Activated CD4-positive, alpha-beta T cell treated with anti-CD3 and anti-CD28 coated beads, Interleukin-2, amount 10 ng/mL, durations not matched to agents 24 days and 14 days (primary cell): ENCODE measurements at regions not wholly inside any gene's neighbourhood (a gene's known extent, or its start where the extent isn't known, plus 50 kb on each side); places are given as distances from the start of the nearest gene placed in this dataset.
"Not testable (repeated sequence)": the region's sequence is repeated elsewhere in the genome, so short reads cannot be mapped to it uniquely, and the experiment has no call there.

Experiments used
- DNase-seq: peaks from one replicate; pipeline ENCODE4 v3.0.0; 2022
- H3K27ac Mint-ChIP-seq: one replicate; pipeline ENCODE4 v1.8.0; 2022; ENCODE audit warnings: mild to moderate bottlenecking, mixed read lengths
- H3K27me3 Mint-ChIP-seq: one replicate; pipeline ENCODE4 v1.8.0; 2022; ENCODE audit warnings: mixed read lengths
- H3K36me3 Mint-ChIP-seq: one replicate; pipeline ENCODE4 v1.8.0; 2022; ENCODE audit warnings: low read depth, mild to moderate bottlenecking, mixed read lengths
- H3K4me1 Mint-ChIP-seq: one replicate; pipeline ENCODE4 v1.8.0; 2021; ENCODE audit warnings: mixed read lengths
- H3K4me3 Mint-ChIP-seq: one replicate; pipeline ENCODE4 v1.8.0; 2022; ENCODE audit warnings: mild to moderate bottlenecking, moderate library complexity, mixed read lengths
- H3K9me3 Mint-ChIP-seq: one replicate; pipeline ENCODE4 v1.8.0; 2021; ENCODE audit warnings: mixed read lengths
- intact Hi-C: fragments of 100-400 bp; cut with micrococcal nuclease; formaldehyde crosslinking; loops from one replicate; pipeline ENCODE4 v1.15.1; 2023

DNA sequence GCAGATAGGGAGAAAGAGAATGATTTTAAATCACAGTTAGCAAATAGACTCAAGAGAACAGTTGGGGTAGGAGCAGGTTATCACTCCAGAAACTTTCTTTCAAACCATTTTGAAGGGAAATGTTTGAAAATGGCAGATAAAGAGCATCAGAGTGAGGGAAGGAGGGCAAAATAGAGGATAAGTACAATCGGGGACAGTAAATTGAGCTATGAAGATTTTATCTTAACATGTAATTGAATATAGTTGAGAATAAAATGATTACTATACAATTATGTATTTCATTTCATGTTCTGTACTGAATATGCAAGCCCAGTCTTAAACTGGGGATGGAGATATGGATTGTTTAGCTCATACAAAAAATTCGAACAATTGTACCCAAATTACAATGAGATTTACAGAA is 54.0 kb downstream of the MAP10 start:
- Mint-ChIP-seq H3K9me3 (no peaks in the 10 kb centered on the region), H3K4me1 (no peaks in the 10 kb centered on the region), H3K27me3 (peaks cover 16% of the 10 kb centered on the region), H3K4me3 (no peak overlapping the region), H3K27ac (no peak overlapping the region), H3K36me3 (no peaks in the 10 kb centered on the region)
- no peak for DNase-seq
- intact Hi-C loops: no loop called here

DNA sequence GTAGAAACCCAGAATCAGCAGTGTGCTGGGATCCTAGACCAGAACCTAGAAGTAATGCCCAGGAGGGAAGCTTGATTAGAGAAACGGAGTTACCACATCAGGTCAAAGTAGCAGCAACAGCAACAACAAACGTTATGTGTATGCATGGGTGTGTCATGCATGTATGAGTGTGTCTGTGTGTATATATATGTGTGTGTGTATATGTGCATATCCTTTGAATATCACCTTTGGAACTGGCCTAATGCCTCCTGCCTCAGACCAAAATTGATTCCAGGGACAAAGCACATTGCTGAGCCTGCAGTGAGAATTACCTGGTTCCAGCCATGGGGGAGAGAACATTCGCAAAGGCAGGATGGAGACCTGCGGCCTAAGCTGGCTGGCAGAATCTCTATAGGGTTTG is 55.9 kb downstream of the MAP10 start:
- no peaks in the 10 kb centered on the region for H3K4me1 Mint-ChIP-seq
- H3K9me3 Mint-ChIP-seq: no peaks in the 10 kb centered on the region
- intact Hi-C loops: no loop called here
- H3K27me3 Mint-ChIP-seq: peaks cover 16% of the 10 kb centered on the region
- H3K4me3 Mint-ChIP-seq: no peak overlapping the region
- no peaks in the 10 kb centered on the region for H3K36me3 Mint-ChIP-seq
- no peak for DNase-seq
- H3K27ac Mint-ChIP-seq: no peak overlapping the region

DNA sequence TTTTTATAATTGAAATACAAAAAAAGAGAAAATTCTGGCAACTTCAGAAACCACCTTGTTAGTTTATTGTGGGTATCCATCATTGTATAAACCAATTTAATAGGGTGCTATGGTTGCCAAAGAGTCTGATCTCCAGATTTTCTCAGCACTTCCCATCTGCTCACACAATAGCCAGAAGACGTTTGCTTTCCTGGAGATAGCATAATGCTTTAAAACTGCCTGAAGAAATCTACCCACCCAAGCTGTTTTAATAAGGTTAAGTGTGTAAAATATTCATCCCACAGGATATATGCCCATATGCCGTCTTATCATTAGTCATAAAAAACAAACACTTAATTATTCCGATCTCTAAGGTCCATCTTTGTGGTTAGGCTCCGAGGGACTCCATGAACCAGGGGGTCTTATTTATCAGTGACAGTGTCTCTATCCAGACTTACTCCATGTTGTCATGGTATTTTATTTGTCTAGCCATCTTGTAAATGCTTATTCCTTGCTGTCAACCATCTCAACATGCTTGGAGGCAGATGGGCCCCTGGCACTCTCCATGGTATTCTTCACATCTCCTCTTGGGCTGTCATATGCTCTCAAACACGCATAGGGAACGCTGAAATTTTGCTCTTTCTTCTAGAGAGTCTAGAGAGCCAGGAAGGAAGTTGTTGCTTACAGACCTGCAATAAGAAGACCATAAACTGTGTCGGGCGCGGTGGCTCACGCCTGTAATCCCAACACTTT is 58.5 kb downstream of the MAP10 start:
- Mint-ChIP-seq H3K9me3 (no peaks in the 10 kb centered on the region), H3K4me1 (no peaks in the 10 kb centered on the region), H3K36me3 (no peaks in the 10 kb centered on the region), H3K4me3 (no peak overlapping the region), H3K27ac (no peak overlapping the region), H3K27me3 (peaks cover 13% of the 10 kb centered on the region)
- no peak for DNase-seq
- intact Hi-C loops: no loop called here

DNA sequence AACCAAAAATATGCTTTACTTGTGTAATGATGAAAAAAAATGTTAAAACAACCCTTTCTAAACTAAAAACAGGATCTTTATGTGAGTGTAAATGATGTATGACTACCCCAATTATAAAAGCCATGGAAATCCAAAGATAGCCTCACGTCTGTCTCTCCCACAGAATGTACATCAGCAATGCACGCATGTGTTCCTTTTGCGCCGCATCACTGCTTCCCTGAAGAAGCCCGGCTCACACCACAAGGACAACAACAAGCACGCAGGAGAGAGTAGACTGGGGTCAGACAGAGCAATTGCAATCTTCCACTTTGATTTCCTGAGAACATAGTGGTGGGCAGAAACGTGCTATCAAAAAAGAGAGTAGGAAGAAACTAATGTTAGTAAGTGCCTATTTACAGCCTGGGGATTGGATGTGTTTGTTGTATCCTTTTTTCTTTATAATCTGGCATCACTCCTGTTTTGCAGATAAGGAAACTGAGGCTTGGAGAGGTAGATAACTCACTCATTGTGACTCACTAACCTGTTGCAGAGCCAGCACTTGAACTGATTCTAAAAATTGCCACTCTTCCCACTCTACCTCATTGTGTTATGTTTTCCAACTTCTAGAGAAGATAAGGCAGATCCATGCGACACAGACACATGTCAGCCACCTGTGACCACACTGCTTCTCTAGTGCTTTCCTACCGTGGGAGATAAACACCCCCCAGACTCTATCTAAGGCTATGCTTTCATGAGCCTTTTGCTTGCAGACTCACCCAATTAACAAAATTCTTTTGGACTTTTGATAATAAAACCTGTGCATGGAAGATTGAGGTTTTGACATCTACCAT is 60.1 kb downstream of the MAP10 start:
- no peak overlapping the region for H3K4me3 Mint-ChIP-seq
- intact Hi-C loops: no loop called here
- H3K27ac Mint-ChIP-seq: no peak overlapping the region
- no peak for DNase-seq
- no peaks in the 10 kb centered on the region for H3K9me3 Mint-ChIP-seq
- no peaks in the 10 kb centered on the region for H3K36me3 Mint-ChIP-seq
- H3K4me1 Mint-ChIP-seq: no peaks in the 10 kb centered on the region
- peaks cover 2% of the 10 kb centered on the region for H3K27me3 Mint-ChIP-seq

DNA sequence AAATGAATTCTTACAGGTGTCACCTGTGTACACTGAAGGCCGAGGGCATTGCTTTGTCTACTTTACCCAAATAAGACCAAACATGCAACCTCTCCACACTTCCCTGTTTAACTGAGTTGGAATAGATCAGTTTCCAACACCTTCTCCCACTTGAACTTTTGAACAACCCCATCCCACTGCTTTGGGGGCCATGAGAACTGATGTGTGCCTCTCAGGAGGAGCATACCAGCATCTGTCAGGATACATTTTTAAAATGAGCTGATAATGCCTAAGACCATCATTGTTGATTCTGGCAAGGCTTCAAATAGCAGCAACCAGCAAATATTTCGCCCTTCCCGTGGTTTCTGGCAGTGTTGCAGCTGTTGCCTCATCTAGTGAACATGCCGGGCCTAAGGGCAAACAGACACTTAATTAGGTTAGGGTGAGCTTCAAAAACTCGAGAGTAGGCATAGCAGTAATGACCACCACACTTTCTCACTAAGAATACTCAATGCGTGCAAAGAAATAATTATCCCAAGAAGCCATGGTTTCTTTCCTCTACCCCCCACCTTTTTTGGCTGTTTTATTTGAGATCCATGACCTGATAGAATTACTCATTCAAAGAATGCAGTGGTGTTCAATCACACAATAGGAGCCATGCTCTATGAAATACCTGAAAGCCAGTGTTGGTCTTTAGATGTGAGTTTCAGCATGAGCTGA is 63.7 kb downstream of the MAP10 start:
- Mint-ChIP-seq H3K27ac (no peak overlapping the region), H3K36me3 (no peaks in the 10 kb centered on the region), H3K9me3 (no peaks in the 10 kb centered on the region), H3K27me3 (peaks cover 2% of the 10 kb centered on the region), H3K4me1 (peaks cover 2% of the 10 kb centered on the region), H3K4me3 (no peak overlapping the region)
- DNase-seq: no peak
- intact Hi-C loops: no loop called here

DNA sequence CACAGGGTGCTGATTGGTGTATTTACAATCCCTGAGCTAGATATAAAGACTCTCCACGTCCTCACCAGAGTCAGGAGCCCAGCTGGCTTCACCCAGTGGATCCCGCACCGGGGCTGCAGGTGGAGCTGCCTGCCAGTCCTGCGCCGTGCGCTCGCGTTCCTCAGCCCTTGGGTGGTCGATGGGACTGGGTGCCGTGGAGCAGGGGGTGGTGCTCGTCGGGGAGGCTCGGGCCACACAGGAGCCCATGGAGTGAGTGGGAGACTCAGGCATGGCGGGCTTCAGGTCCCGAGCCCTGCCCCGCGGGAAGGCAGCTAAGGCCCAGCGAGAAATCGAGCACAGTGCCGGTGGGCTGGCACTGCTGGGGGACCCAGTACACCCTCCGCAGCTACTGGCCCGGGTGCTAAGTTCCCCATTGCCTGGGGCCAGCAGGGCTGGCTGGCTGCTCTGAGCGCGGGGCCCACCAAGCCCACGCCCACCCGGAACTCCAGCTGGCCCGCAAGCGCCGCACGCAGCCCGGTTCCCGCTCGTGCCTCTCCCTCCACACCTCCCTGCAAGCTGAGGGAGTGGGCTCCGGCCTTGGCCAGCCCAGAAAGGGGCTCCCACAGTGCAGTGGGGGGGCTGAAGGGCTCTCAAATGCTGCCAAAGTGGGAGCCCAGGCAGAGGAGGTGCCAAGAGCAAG is 66.2 kb downstream of the MAP10 start:
- H3K27me3 Mint-ChIP-seq, intact Hi-C loops, H3K4me3 Mint-ChIP-seq, H3K36me3 Mint-ChIP-seq, H3K27ac Mint-ChIP-seq, DNase-seq, H3K4me1 Mint-ChIP-seq, H3K9me3 Mint-ChIP-seq: not testable (repeated sequence)

DNA sequence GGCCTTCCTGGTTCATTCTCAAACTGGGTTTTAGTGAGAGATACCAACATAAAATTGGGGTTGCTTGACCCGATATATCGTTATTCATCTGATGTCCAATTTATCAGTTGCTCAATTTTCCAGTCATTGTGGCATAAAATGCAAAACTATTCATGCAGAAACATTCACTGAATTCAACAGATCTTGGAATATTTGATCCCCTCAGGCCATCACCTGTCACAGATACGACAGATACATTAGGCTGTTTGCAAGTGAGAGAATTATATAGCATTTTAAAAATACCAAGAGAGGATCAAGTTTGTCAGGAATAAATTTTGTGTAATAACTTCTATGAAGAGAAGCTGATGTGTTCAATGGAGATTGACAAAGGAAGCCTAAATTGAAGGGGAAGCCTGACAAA is 67.1 kb downstream of the MAP10 start:
- Mint-ChIP-seq H3K4me1 (peaks cover 9% of the 10 kb centered on the region), H3K27me3 (no peaks in the 10 kb centered on the region), H3K9me3 (no peaks in the 10 kb centered on the region), H3K27ac (no peak overlapping the region), H3K4me3 (no peak overlapping the region), H3K36me3 (no peaks in the 10 kb centered on the region)
- intact Hi-C loops: no loop called here
- DNase-seq: no peak

DNA sequence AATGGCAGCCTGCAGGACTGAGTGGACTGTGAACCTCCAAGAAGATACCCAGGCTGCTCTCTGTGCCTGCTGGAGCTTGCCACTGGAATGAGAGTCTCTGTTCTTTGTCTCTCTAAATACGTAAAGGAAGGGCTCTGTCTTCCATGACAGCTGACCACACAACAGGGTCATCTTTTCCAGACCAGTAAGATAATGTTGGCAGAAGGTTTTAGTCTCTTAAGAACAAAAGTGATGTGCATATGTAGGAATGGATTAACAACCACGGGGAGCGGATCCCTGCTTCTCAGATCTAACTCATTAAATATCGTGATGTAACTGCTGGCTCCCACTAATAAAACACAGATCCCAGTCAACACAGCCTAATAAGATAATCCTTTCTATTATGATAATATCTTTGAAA is 67.5 kb downstream of the MAP10 start:
- Mint-ChIP-seq H3K27ac (no peak overlapping the region), H3K4me3 (no peak overlapping the region), H3K9me3 (peaks cover 2% of the 10 kb centered on the region), H3K27me3 (no peaks in the 10 kb centered on the region), H3K4me1 (peaks cover 13% of the 10 kb centered on the region), H3K36me3 (no peaks in the 10 kb centered on the region)
- no peak for DNase-seq
- intact Hi-C loops: no loop called here

DNA sequence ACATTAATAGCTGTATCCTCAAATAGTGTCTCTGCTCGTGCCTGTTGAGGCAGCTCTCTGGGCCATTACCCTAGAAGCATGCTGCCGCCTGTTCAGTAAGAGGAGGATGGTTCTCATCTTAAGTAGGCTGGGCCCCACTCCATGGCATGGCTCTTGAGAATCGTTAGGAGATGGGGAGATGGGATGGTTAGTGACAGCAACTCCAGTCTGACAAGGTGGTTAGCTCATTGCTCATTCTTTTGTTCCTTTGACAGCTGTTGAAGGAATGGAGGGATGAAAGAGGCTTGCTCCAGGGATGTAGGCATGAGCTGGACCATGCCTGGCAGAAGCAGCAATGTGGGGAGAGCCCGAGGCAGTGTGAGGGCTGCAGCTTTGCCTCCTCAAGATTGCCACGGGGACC is 68.2 kb downstream of the MAP10 start:
- H3K27ac Mint-ChIP-seq: no peak overlapping the region
- H3K27me3 Mint-ChIP-seq: no peaks in the 10 kb centered on the region
- peaks cover 3% of the 10 kb centered on the region for H3K9me3 Mint-ChIP-seq
- H3K36me3 Mint-ChIP-seq: no peaks in the 10 kb centered on the region
- no peak overlapping the region for H3K4me3 Mint-ChIP-seq
- no peak for DNase-seq
- peaks cover 13% of the 10 kb centered on the region for H3K4me1 Mint-ChIP-seq
- intact Hi-C loops: no loop called here

DNA sequence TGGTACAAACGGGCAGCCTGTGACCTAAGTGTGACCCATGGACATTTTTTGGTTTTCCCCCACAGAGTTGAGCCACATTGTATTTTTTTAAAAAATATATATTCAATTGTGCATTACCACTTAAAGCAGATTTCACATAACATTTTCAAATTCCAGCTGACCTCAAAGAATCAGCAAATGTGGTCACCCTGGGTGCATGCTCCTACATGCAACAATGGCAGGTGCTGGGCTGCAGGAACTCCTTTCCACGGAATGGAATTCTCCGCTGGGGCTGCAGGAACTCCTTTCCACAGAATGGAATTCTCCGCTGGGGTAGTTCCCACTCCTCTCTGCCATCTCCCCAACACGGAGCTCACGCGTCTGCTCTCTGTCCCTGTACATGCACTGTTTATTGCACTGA is 68.7 kb downstream of the MAP10 start:
- H3K4me1 Mint-ChIP-seq: peaks cover 13% of the 10 kb centered on the region
- no peaks in the 10 kb centered on the region for H3K36me3 Mint-ChIP-seq
- DNase-seq: no peak
- H3K4me3 Mint-ChIP-seq: no peak overlapping the region
- H3K9me3 Mint-ChIP-seq: peaks cover 3% of the 10 kb centered on the region
- H3K27ac Mint-ChIP-seq: no peak overlapping the region
- intact Hi-C loops: no loop called here
- H3K27me3 Mint-ChIP-seq: no peaks in the 10 kb centered on the region

DNA sequence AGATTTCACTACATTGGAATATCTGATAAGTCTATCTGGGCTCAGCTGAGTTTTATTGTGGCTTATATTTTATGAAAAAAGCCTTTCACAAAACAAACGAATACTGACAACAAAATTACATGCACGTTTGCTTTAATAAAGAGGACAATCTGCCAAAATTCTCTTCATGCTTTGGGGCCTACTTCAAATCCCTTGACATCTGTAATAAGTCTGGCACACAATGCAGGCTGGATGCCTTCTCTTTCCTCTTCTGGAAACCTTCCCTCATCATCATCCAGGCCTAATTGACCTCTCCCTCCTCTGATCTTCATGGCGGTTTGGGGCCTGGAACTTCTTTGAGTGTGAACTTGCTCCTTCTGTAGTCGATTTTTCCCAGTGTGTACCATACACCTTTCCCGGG is 70.3 kb downstream of the MAP10 start:
- peaks cover 7% of the 10 kb centered on the region for H3K9me3 Mint-ChIP-seq
- H3K4me3 Mint-ChIP-seq: no peak overlapping the region
- H3K27ac Mint-ChIP-seq: no peak overlapping the region
- DNase-seq: no peak
- no peaks in the 10 kb centered on the region for H3K27me3 Mint-ChIP-seq
- intact Hi-C loops: no loop called here
- peaks cover 13% of the 10 kb centered on the region for H3K4me1 Mint-ChIP-seq
- H3K36me3 Mint-ChIP-seq: no peaks in the 10 kb centered on the region

DNA sequence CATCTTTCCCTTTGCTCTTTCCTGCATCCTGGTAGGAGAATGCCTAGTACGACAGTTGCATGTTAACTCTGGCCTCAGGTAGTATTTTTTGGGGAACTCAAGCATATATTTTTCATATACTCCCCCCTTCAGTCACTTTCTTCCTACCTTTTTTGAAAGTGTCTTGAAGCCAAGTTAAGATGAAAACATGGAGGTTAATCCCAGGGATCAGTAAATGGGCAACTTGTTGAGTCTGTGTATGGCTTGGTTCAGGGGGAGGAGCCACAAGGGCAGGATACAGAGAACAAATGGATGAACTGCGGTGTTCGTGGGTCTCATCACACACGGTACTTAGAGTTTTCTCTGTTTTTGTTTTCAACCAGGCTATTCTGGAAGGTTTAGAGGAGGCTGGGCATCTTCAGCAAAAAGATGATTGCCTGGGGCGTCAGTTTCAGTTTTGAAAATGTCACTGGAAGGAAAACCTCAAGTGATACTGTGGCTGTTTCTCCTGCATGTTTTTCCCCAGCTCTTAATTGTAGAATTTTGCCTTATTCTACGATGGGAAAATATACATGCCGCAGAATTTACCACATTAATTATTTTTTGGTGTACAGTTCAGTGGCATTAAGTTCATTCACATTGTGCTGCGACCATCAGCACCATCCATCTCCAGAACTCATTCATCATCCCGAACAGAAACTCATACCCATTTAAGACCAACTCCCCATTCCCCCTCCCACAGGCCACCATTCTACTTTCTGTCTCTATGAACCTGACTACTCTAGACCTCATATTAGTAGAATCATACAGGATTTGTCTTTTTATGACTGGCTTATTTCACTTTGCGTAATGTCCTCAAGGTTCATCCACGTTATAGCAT is 71.5 kb downstream of the MAP10 start:
- no peak for DNase-seq
- Mint-ChIP-seq H3K9me3 (peaks cover 7% of the 10 kb centered on the region), H3K27ac (peak overlapping the region; percentile 43), H3K36me3 (no peaks in the 10 kb centered on the region), H3K4me1 (peaks cover 11% of the 10 kb centered on the region), H3K4me3 (peak overlapping the region; percentile 2), H3K27me3 (no peaks in the 10 kb centered on the region)
- intact Hi-C loops: loop anchor here (1.0 to 2.0 kb wide), 2 partner anchors 15 to 48 kb away; no protein-coding TSS in a partner anchor
